Brain microvascular endothelial cell (primary cell): ENCODE measurements at regions not wholly inside any gene's neighbourhood (a gene's known extent, or its start where the extent isn't known, plus 50 kb on each side); places are given as distances from the start of the nearest gene placed in this dataset.

Experiments
- DNase-seq: peaks from one replicate; pipeline ENCODE4 v3.0.0-alpha.2; 2020
- H3K27ac ChIP-seq: fragments of 250-450 bp; sonication (Bioruptor Pico); 2 replicates; pipeline ENCODE4 v1.5.1; 2020; ENCODE audit warnings: mild to moderate bottlenecking, moderate library complexity
- H3K27me3 ChIP-seq: fragments of 250-450 bp; sonication (Bioruptor Pico); replicated peaks from 2 replicates; pipeline ENCODE4 v1.5.1; 2020; ENCODE audit warnings: mild to moderate bottlenecking
- H3K36me3 ChIP-seq: fragments of 250-450 bp; sonication (Bioruptor Pico); replicated peaks from 2 replicates; pipeline ENCODE4 v1.5.1; 2020; ENCODE audit warnings: mild to moderate bottlenecking
- H3K4me3 ChIP-seq: 2 replicates; pipeline ENCODE4 v1.5.1; 2011; ENCODE audit warnings: low read depth, mild to moderate bottlenecking, control low read depth, low read length, moderate library complexity
- in situ Hi-C: cut with HindIII; loops from 2 replicates; pipeline ENCODE4 v1.10.0; 2017; ENCODE audit warnings: low sequenced_read_pairs, low pct_ligation_motif_present
- TF ChIP-seq, protein P1 (sequence below): IDR thresholded peaks from 2 replicates; pipeline ENCODE4 v1.5.1; 2011; ENCODE audit warnings: low read depth, mild to moderate bottlenecking, moderate library complexity, low read length, control low read depth, inconsistent platforms; ENCODE audit errors: missing control alignments

DNA sequence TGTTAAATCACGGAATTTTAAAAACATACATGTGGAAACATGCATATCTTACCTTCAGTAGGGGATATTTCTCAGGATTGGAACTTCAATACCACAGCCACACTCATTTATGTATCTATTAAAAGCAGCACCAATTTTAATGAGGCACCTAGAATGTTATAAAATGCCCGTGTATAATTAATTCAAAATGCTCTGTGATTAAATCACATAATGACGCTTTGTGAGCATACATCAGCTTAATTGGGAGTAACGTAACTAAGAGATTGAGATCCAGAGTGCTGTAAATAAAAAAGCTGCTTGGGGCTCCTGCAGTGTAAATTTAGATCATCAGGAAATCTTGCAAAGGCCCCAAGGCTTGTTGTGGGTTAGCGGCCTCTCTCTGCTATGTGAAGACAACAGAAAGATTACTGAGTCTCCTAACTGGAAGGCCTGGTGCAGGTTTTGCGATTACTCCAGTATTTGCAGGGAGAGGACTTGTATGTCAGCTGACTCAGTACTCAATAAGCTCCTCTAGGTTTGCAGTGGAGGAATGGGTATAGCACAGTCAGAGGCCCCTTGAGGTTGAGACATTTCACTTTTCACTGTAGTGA is 195.5 kb upstream of the PHYHIPL start:
- DNase-seq: no peak
- H3K27ac ChIP-seq: no peak overlapping the region
- TF ChIP-seq, protein P1, sequence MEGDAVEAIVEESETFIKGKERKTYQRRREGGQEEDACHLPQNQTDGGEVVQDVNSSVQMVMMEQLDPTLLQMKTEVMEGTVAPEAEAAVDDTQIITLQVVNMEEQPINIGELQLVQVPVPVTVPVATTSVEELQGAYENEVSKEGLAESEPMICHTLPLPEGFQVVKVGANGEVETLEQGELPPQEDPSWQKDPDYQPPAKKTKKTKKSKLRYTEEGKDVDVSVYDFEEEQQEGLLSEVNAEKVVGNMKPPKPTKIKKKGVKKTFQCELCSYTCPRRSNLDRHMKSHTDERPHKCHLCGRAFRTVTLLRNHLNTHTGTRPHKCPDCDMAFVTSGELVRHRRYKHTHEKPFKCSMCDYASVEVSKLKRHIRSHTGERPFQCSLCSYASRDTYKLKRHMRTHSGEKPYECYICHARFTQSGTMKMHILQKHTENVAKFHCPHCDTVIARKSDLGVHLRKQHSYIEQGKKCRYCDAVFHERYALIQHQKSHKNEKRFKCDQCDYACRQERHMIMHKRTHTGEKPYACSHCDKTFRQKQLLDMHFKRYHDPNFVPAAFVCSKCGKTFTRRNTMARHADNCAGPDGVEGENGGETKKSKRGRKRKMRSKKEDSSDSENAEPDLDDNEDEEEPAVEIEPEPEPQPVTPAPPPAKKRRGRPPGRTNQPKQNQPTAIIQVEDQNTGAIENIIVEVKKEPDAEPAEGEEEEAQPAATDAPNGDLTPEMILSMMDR: no peak
- in situ Hi-C loops: no loop called here
- no peaks in the 10 kb centered on the region for H3K36me3 ChIP-seq
- no peaks in the 10 kb centered on the region for H3K27me3 ChIP-seq
- no peak overlapping the region for H3K4me3 ChIP-seq

DNA sequence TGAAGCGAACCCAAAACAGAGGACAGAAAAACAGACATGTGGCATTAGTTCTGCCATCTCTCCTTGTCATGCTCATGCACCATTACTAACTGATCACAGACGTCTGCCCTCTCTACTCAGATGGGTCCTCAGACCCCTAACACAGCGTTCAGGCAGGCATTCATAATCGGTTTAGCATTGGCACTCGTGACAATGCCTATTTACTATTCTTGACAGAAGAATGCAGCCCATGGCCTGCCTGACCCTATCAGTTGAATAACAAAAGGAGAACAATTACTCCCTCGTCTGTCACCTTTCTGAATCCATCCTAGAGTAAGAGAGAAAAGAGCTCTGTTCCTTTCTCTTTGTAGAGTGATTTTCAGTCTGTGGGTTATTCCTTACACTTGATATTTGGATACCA is 194.6 kb upstream of the PHYHIPL start:
- Histone ChIP-seq H3K27ac (no peak overlapping the region), H3K36me3 (no peaks in the 10 kb centered on the region), H3K27me3 (no peaks in the 10 kb centered on the region), H3K4me3 (no peak overlapping the region)
- in situ Hi-C loops: no loop called here
- TF ChIP-seq, protein P1: no peak
- DNase-seq: no peak

DNA sequence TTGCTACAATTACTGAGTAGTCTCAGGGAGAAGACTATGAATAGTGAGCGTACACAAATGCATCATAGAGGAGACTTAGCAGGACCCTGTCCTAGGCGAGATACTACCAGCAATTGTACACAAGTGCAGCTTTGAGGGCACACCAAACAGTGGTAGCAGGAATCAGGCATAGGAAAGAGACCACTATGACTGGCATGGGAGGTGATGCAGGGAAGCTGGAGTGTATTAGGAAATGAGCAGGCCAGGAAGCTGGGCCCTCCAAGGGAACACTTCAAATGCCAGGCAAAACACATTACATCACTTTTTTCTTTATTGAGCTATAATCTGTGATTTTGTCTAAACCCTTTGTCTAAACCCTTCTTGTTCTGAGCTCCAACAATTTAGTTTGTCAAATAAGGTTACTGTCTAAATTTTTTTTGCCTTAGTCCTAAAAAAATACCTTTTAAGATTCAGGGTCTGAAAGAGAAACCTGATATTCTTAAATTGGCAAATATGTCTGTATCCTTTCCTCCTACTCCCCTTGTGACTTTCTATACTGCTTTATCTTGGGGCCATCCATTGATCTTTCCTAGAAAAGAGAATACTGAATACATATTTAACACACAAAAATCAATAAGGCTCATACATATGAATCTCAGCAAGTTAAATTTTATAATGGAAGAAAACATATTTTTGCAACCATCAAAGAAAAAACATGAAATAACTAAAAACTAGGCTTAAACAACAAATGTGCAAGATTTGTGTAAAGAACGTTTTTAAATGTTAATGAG is 193.8 kb upstream of the PHYHIPL start:
- Histone ChIP-seq H3K36me3 (no peaks in the 10 kb centered on the region), H3K4me3 (no peak overlapping the region), H3K27ac (no peak overlapping the region), H3K27me3 (no peaks in the 10 kb centered on the region)
- in situ Hi-C loops: no loop called here
- TF ChIP-seq, protein P1: no peak
- DNase-seq: no peak

DNA sequence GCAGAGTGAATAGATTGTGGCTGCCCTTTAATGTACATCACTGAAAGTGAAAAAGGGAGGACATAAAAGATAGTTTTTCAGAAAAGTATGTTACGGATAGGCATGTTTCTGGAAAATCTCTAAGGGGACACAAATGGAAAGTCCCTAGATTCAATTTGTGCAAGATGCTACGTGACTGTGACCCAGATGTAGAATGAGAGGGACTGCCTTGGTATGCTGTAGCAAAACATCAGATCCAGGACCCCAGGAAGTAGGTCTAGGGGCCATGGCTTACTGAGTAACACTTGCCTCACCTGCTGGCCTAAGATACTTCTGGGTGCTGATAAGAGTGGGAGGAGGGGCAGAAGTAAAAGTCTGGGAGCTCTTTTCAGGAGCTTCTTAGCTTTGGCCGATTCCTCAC is 191.2 kb upstream of the PHYHIPL start:
- TF ChIP-seq, protein P1: no peak
- no peaks in the 10 kb centered on the region for H3K36me3 ChIP-seq
- H3K4me3 ChIP-seq: no peak overlapping the region
- H3K27ac ChIP-seq: no peak overlapping the region
- H3K27me3 ChIP-seq: no peaks in the 10 kb centered on the region
- no peak for DNase-seq
- in situ Hi-C loops: no loop called here

DNA sequence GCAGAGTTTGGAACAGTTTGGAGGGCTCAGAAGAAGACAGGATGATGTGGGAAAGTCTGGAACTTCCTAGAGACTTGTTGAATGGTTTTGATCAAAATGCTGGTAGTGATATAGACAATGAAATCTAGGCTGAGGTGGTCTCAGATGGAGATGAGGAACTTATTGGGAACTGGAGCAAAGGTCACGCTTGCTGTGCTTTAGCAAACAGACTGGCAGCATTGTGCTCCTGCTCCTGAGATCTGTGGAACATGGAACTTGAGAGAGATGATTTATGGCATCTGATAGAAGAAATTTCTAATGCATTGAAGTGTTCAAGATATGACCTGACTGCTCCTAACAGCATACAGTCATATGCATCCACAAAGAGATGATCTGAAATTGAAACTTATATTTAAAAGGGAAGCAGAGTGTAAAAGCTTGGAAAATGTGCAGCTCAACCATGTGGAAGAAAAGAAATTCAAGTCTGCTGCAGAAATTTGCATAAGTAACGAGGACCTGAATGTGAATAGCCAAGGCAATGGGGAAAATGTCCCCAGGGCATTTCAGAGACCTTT is 186.9 kb upstream of the PHYHIPL start:
- H3K4me3 ChIP-seq: no peak overlapping the region
- no peak for DNase-seq
- H3K36me3 ChIP-seq: no peaks in the 10 kb centered on the region
- TF ChIP-seq, protein P1: no peak
- H3K27ac ChIP-seq: no peak overlapping the region
- in situ Hi-C loops: no loop called here
- H3K27me3 ChIP-seq: no peaks in the 10 kb centered on the region
